Stomach (tissue), 8 donors: ENCODE measurements at regions not wholly inside any gene's neighbourhood (a gene's known extent, or its start where the extent isn't known, plus 50 kb on each side); places are given as distances from the start of the nearest gene placed in this dataset.

Experiments
- DNase-seq, 2 donors: peaks; one replicate each; pipeline versions ENCODE4 v3.0.0 to v3.0.0-alpha.2; 2013 to 2019
- H3K27ac ChIP-seq, 5 donors: fragments of 200-600 bp in 4 of 5; sonication (generic) in 4 of 5; one replicate each; pipeline ENCODE4 v1.5.1; 2013 to 2019; ENCODE audit warnings: mild to moderate bottlenecking in 1 of 5, moderate library complexity in 1 of 5
- H3K27me3 ChIP-seq, 3 donors: fragments of 200-600 bp; sonication (generic); one replicate each; pipeline ENCODE4 v1.5.1; 2017 to 2019; ENCODE audit warnings: mixed run types in 1 of 3
- H3K36me3 ChIP-seq, 4 donors: fragments of 200-600 bp; sonication (generic); 1 replicate in 3 of 4; 2 replicates in 1 of 4; pipeline ENCODE4 v1.5.1; 2016 to 2019
- H3K4me1 ChIP-seq, 4 donors: fragments of 200-600 bp; sonication (generic); one replicate each; pipeline ENCODE4 v1.5.1; 2016 to 2019
- H3K4me3 ChIP-seq, 4 donors: fragments of 200-600 bp; sonication (generic) in 3 of 4; one replicate each; pipeline ENCODE4 v1.5.1; 2016 to 2019; ENCODE audit warnings: mild to moderate bottlenecking in 1 of 4
- H3K9me3 ChIP-seq, 4 donors: fragments of 200-600 bp; sonication (generic); one replicate each; pipeline ENCODE4 v1.5.1; 2016 to 2019
- CTCF ChIP-seq, 7 experiments: fragments of 450-650 bp in 4 of 7; fragments of 200-600 bp in 3 of 7; sonication (generic) in 3 of 7; IDR thresholded peaks; one replicate each; pipeline ENCODE4 v1.5.1; 2016 to 2019; ENCODE audit warnings: antibody characterized with exemption in 7 of 7, control low read depth in 2 of 7, mild to moderate bottlenecking in 1 of 7
- EP300 ChIP-seq: sonication (generic); formaldehyde crosslinking; IDR thresholded peaks from one replicate; pipeline ENCODE4 v1.6.1; 2017; ENCODE audit warnings: antibody characterized with exemption
- POLR2A ChIP-seq, 4 donors: fragments of 450-650 bp; IDR thresholded peaks; one replicate each; pipeline ENCODE4 v1.6.1; 2016; ENCODE audit warnings: antibody characterized with exemption in 4 of 4, control low read depth in 2 of 4, mild to moderate bottlenecking in 1 of 4, moderate library complexity in 1 of 4
- POLR2AphosphoS5 ChIP-seq, 3 donors: sonication (generic); formaldehyde crosslinking; IDR thresholded peaks; one replicate each; pipeline ENCODE4 v1.6.1; 2016; ENCODE audit warnings: antibody characterized with exemption in 3 of 3
- WGBS, 5 donors: extraction: QIAGEN DNeasy Blood & Tissue Kit in 3 of 5; methylation state at CpG; one replicate each; pipeline versions ENCODE4 v1.1.5 to v1.1.7; 2013 to 2018; 5-methylcytosine and 5-hydroxymethylcytosine counted together
- intact Hi-C: fragments of 100-400 bp; cut with DNase I; formaldehyde crosslinking; loops from one replicate; pipeline ENCODE4 v1.15.1; 2023; ENCODE audit warnings: low total_unique reads
- donor health status: healthy with polysubstance abuse.
- donor health status: Bipolar disorder and iron deficiency.
- donor health status: healthy.

GRCh38 chr3:34376691-34377090, 578.3 kb downstream of the PDCD6IP start:
- H3K27ac ChIP-seq = no peak overlapping the region
- no peak for DNase-seq
- no peaks in the 10 kb centered on the region for H3K27me3 ChIP-seq
- WGBS, 5 donors = 73 to 84% (median 76%) methylated on average over 4 of the region's 4 CpGs
- H3K9me3 ChIP-seq = no peaks in the 10 kb centered on the region
- no peaks in the 10 kb centered on the region for H3K36me3 ChIP-seq
- no peak overlapping the region for H3K4me3 ChIP-seq
- intact Hi-C loops = loop anchor here (10.0 kb wide), 1 partner anchor 82 kb away; no protein-coding TSS in a partner anchor
- H3K4me1 ChIP-seq = peaks cover 0 to 8% (median 2%) of the 10 kb centered on the region in 4 donors
- TF ChIP-seq POLR2AphosphoS5 (IDR thresholded peaks at IDR 0.05) (no peak), POLR2A (IDR thresholded peaks at IDR 0.05) (no peak), EP300 (no peak), CTCF (IDR thresholded peaks at IDR 0.05) (no peak)

- no peak overlapping the region for H3K27ac ChIP-seq
- peaks cover 4 to 16% (median 11%) of the 10 kb centered on the region in 4 donors for H3K4me1 ChIP-seq
- H3K4me3 ChIP-seq = no peak overlapping the region
- WGBS, 5 donors = 54 to 68% (median 67%) methylated on average over 6 of the region's 6 CpGs
- no peaks in the 10 kb centered on the region for H3K9me3 ChIP-seq
- H3K27me3 ChIP-seq = no peaks in the 10 kb centered on the region
- intact Hi-C loops = loop anchor here (10.0 kb wide), 1 partner anchor 83 kb away; no protein-coding TSS in a partner anchor
- no peaks in the 10 kb centered on the region for H3K36me3 ChIP-seq
- DNase-seq = peak in 1 of 2 donors; percentile 73
- no peak for TF ChIP-seq CTCF (IDR thresholded peaks at IDR 0.05)
- no peak for TF ChIP-seq EP300
Measured at GRCh38 chr3:34377961-34378360, 579.5 kb downstream of the PDCD6IP start.

- Histone ChIP-seq H3K27ac (no peak overlapping the region), H3K9me3 (no peaks in the 10 kb centered on the region), H3K27me3 (no peaks in the 10 kb centered on the region), H3K36me3 (no peaks in the 10 kb centered on the region), H3K4me3 (no peak overlapping the region), H3K4me1 (peaks cover 4 to 16% (median 11%) of the 10 kb centered on the region in 4 donors)
- intact Hi-C loops = no loop called here
- DNase-seq = no peak
- no peak for TF ChIP-seq POLR2A (IDR thresholded peaks at IDR 0.05)
- TF ChIP-seq CTCF (IDR thresholded peaks at IDR 0.05) = no peak
- TF ChIP-seq POLR2AphosphoS5 (IDR thresholded peaks at IDR 0.05) = no peak
- no peak for TF ChIP-seq EP300
Measured at GRCh38 chr3:34381243-34381642, 582.8 kb downstream of the PDCD6IP start.

- DNase-seq = peak in 1 of 2 donors; percentile 18
- whole genome bisulfite sequencing, 5 donors = 22 to 65% (median 38%) methylated on average over 3 of the region's 3 CpGs
Measured at GRCh38 chr3:34382859-34383258, 584.4 kb downstream of the PDCD6IP start.

More at GRCh38 chr3:34382859-34383258, 584.4 kb downstream of the PDCD6IP start:
- peaks cover 4 to 16% (median 11%) of the 10 kb centered on the region in 4 donors for H3K4me1 ChIP-seq
- intact Hi-C loops = no loop called here
- no peaks in the 10 kb centered on the region for H3K36me3 ChIP-seq
- TF ChIP-seq POLR2AphosphoS5 (IDR thresholded peaks at IDR 0.05) (peak in 1 of 3 donors; percentile 27), CTCF (IDR thresholded peaks at IDR 0.05) (no peak), POLR2A (IDR thresholded peaks at IDR 0.05) (no peak), EP300 (no peak)
- H3K4me3 ChIP-seq = no peak overlapping the region
- no peaks in the 10 kb centered on the region for H3K9me3 ChIP-seq
- no peaks in the 10 kb centered on the region for H3K27me3 ChIP-seq
- H3K27ac ChIP-seq = no peak overlapping the region
